CD4-positive, alpha-beta memory T cell (primary cell): ENCODE measurements at regions not wholly inside any gene's neighbourhood (a gene's known extent, or its start where the extent isn't known, plus 50 kb on each side); places are given as distances from the start of the nearest gene placed in this dataset.

Source experiments
- CTCF ChIA-PET: fragments of 350-600 bp; sonication (Branson Sonifier 250); formaldehyde crosslinking; loops from one replicate; lab custom pipeline; 2021; ENCODE audit warnings: inconsistent platforms; ENCODE audit not compliant: partially characterized antibody; lab: Charles Lee
- POLR2A ChIA-PET: fragments of 350-600 bp; sonication (Branson Sonifier 250); formaldehyde crosslinking; loops from one replicate; lab custom pipeline; 2021; ENCODE audit not compliant: partially characterized antibody; lab: Charles Lee
- DNase-seq, 5 donors: peaks; one replicate each; pipeline versions ENCODE4 v3.0.0 to v3.0.0-alpha.2; 2020 to 2022; ENCODE audit warnings: mixed read lengths in 1 of 5
- H3K27ac ChIP-seq: one replicate; pipeline ENCODE4 v1.7.0; 2013; ENCODE audit warnings: low read depth, low read length
- H3K27me3 ChIP-seq: 2 replicates; pipeline ENCODE4 v1.7.0; 2013; ENCODE audit warnings: mild to moderate bottlenecking, low read length, moderate library complexity; ENCODE audit not compliant: insufficient read depth
- H3K36me3 ChIP-seq: 2 replicates; pipeline ENCODE4 v1.7.0; 2013; ENCODE audit warnings: mild to moderate bottlenecking, low read length, moderate library complexity; ENCODE audit not compliant: insufficient read depth
- H3K4me1 ChIP-seq: 2 replicates; pipeline ENCODE4 v1.7.0; 2013; ENCODE audit warnings: mild to moderate bottlenecking, low read length, moderate library complexity; ENCODE audit not compliant: insufficient read depth
- H3K4me3 ChIP-seq, 2 donors: one replicate each; pipeline ENCODE4 v1.7.0; 2013; ENCODE audit warnings: low read length in 2 of 2, mild to moderate bottlenecking in 1 of 2
- H3K9me3 ChIP-seq, 2 donors: one replicate each; pipeline ENCODE4 v1.7.0; 2013; ENCODE audit warnings: low read length in 2 of 2, control low read depth in 1 of 2; ENCODE audit not compliant: control insufficient read depth in 1 of 2
- H3K27ac Mint-ChIP-seq, 7 donors: one replicate each; pipeline ENCODE4 v1.8.0; 2020 to 2021; ENCODE audit warnings: mixed read lengths in 7 of 7, mild to moderate bottlenecking in 6 of 7, inconsistent platforms in 3 of 7, moderate library complexity in 3 of 7
- H3K27me3 Mint-ChIP-seq, 2 donors: one replicate each; pipeline ENCODE4 v1.8.0; 2020 to 2021; ENCODE audit warnings: mixed read lengths in 2 of 2
- H3K36me3 Mint-ChIP-seq, 2 donors: one replicate each; pipeline ENCODE4 v1.8.0; 2020 to 2021; ENCODE audit warnings: mixed read lengths in 2 of 2, inconsistent platforms in 1 of 2, mild to moderate bottlenecking in 1 of 2
- H3K4me1 Mint-ChIP-seq, 4 donors: one replicate each; pipeline ENCODE4 v1.8.0; 2020 to 2021; ENCODE audit warnings: mixed read lengths in 4 of 4, mild to moderate bottlenecking in 1 of 4
- H3K4me3 Mint-ChIP-seq, 8 donors: one replicate each; pipeline ENCODE4 v1.8.0; 2020 to 2021; ENCODE audit warnings: mixed read lengths in 8 of 8, mild to moderate bottlenecking in 7 of 8, moderate library complexity in 6 of 8, inconsistent platforms in 3 of 8
- H3K9me3 Mint-ChIP-seq, 8 donors: one replicate each; pipeline ENCODE4 v1.8.0; 2020 to 2021; ENCODE audit warnings: mixed read lengths in 8 of 8, mild to moderate bottlenecking in 5 of 8, inconsistent platforms in 3 of 8, moderate library complexity in 1 of 8
- intact Hi-C: fragments of 100-400 bp; cut with micrococcal nuclease; formaldehyde crosslinking; loops from one replicate; pipeline ENCODE4 v1.15.1; 2023

GRCh38 chr5:3191585-3191984, 404.0 kb upstream of the IRX1 start:
- DNase-seq, result no peak
- POLR2A ChIA-PET, result no interaction called here
- intact Hi-C loops, result no loop called here
- H3K27ac ChIP-seq, result no peak overlapping the region
- H3K4me1 Mint-ChIP-seq, result no peaks in the 10 kb centered on the region
- H3K27me3 Mint-ChIP-seq, result no peaks in the 10 kb centered on the region
- CTCF ChIA-PET, result no interaction called here
- no peaks in the 10 kb centered on the region for H3K4me1 ChIP-seq
- H3K36me3 ChIP-seq, result no peaks in the 10 kb centered on the region
- H3K9me3 Mint-ChIP-seq, result peaks cover 0 to 5% (median 0%) of the 10 kb centered on the region in 8 donors
- H3K27me3 ChIP-seq, result no peaks in the 10 kb centered on the region
- no peaks in the 10 kb centered on the region for H3K36me3 Mint-ChIP-seq
- no peaks in the 10 kb centered on the region for H3K9me3 ChIP-seq
- no peak overlapping the region for H3K4me3 ChIP-seq
- no peak overlapping the region for H3K4me3 Mint-ChIP-seq
- no peak overlapping the region for H3K27ac Mint-ChIP-seq

GRCh38 chr5:3190930-3191329, 404.7 kb upstream of the IRX1 start:
- ChIA-PET CTCF (no interaction called here), POLR2A (no interaction called here)
- Histone ChIP-seq H3K36me3 (no peaks in the 10 kb centered on the region), H3K9me3 (no peaks in the 10 kb centered on the region), H3K27me3 (no peaks in the 10 kb centered on the region), H3K27ac (no peak overlapping the region), H3K4me3 (no peak overlapping the region), H3K4me1 (no peaks in the 10 kb centered on the region)
- intact Hi-C loops, result no loop called here
- no peak overlapping the region for H3K4me3 Mint-ChIP-seq
- no peak overlapping the region for H3K27ac Mint-ChIP-seq
- peaks cover 0 to 5% (median 0%) of the 10 kb centered on the region in 8 donors for H3K9me3 Mint-ChIP-seq
- H3K27me3 Mint-ChIP-seq, result no peaks in the 10 kb centered on the region
- H3K36me3 Mint-ChIP-seq, result no peaks in the 10 kb centered on the region
- DNase-seq, result no peak
- H3K4me1 Mint-ChIP-seq, result no peaks in the 10 kb centered on the region

- Mint-ChIP-seq H3K27me3 (no peaks in the 10 kb centered on the region), H3K4me1 (no peaks in the 10 kb centered on the region), H3K27ac (no peak overlapping the region), H3K9me3 (peaks cover 0 to 5% (median 0%) of the 10 kb centered on the region in 8 donors), H3K36me3 (no peaks in the 10 kb centered on the region), H3K4me3 (no peak overlapping the region)
- no peak for DNase-seq
- H3K27ac ChIP-seq, result no peak overlapping the region
- H3K4me3 ChIP-seq, result no peak overlapping the region
- no peaks in the 10 kb centered on the region for H3K9me3 ChIP-seq
- H3K36me3 ChIP-seq, result no peaks in the 10 kb centered on the region
- ChIA-PET POLR2A (no interaction called here), CTCF (no interaction called here)
- no peaks in the 10 kb centered on the region for H3K27me3 ChIP-seq
- intact Hi-C loops, result no loop called here
- no peaks in the 10 kb centered on the region for H3K4me1 ChIP-seq
Measured at GRCh38 chr5:3190433-3190832, 405.2 kb upstream of the IRX1 start.

- POLR2A ChIA-PET, result no interaction called here
- Mint-ChIP-seq H3K27me3 (no peaks in the 10 kb centered on the region), H3K4me3 (no peak overlapping the region), H3K9me3 (peaks cover 0 to 8% (median 0%) of the 10 kb centered on the region in 8 donors), H3K27ac (no peak overlapping the region), H3K4me1 (no peaks in the 10 kb centered on the region), H3K36me3 (no peaks in the 10 kb centered on the region)
- no peaks in the 10 kb centered on the region for H3K9me3 ChIP-seq
- CTCF ChIA-PET, result no interaction called here
- intact Hi-C loops, result no loop called here
- H3K27ac ChIP-seq, result no peak overlapping the region
- H3K27me3 ChIP-seq, result no peaks in the 10 kb centered on the region
- no peaks in the 10 kb centered on the region for H3K4me1 ChIP-seq
- no peak for DNase-seq
- H3K36me3 ChIP-seq, result no peaks in the 10 kb centered on the region
- H3K4me3 ChIP-seq, result no peak overlapping the region
Measured at GRCh38 chr5:3187771-3188425, 407.7 kb upstream of the IRX1 start.

- no peaks in the 10 kb centered on the region for H3K27me3 Mint-ChIP-seq
- no peaks in the 10 kb centered on the region for H3K27me3 ChIP-seq
- H3K9me3 Mint-ChIP-seq, result peaks cover 0 to 6% (median 0%) of the 10 kb centered on the region in 8 donors
- no peaks in the 10 kb centered on the region for H3K36me3 ChIP-seq
- no peaks in the 10 kb centered on the region for H3K9me3 ChIP-seq
- no peak for DNase-seq
- ChIA-PET POLR2A (no interaction called here), CTCF (no interaction called here)
- H3K4me3 ChIP-seq, result no peak overlapping the region
- H3K27ac ChIP-seq, result no peak overlapping the region
- no peaks in the 10 kb centered on the region for H3K4me1 Mint-ChIP-seq
- H3K27ac Mint-ChIP-seq, result no peak overlapping the region
- no peak overlapping the region for H3K4me3 Mint-ChIP-seq
- H3K36me3 Mint-ChIP-seq, result no peaks in the 10 kb centered on the region
- intact Hi-C loops, result no loop called here
- no peaks in the 10 kb centered on the region for H3K4me1 ChIP-seq
Measured at GRCh38 chr5:3186736-3187405, 408.8 kb upstream of the IRX1 start.

GRCh38 chr5:3186156-3186555, 409.5 kb upstream of the IRX1 start:
- no peak for DNase-seq
- intact Hi-C loops, result no loop called here
- Histone ChIP-seq H3K27me3 (no peaks in the 10 kb centered on the region), H3K4me1 (no peaks in the 10 kb centered on the region), H3K27ac (no peak overlapping the region), H3K36me3 (no peaks in the 10 kb centered on the region), H3K9me3 (no peaks in the 10 kb centered on the region), H3K4me3 (no peak overlapping the region)
- H3K27me3 Mint-ChIP-seq, result no peaks in the 10 kb centered on the region
- peaks cover 0 to 6% (median 0%) of the 10 kb centered on the region in 8 donors for H3K9me3 Mint-ChIP-seq
- ChIA-PET POLR2A (no interaction called here), CTCF (no interaction called here)
- no peak overlapping the region for H3K4me3 Mint-ChIP-seq
- no peaks in the 10 kb centered on the region for H3K36me3 Mint-ChIP-seq
- H3K4me1 Mint-ChIP-seq, result no peaks in the 10 kb centered on the region
- H3K27ac Mint-ChIP-seq, result no peak overlapping the region

- POLR2A ChIA-PET, result no interaction called here
Measured at GRCh38 chr5:3185488-3185887, 410.1 kb upstream of the IRX1 start.

More at GRCh38 chr5:3185488-3185887, 410.1 kb upstream of the IRX1 start:
- H3K27me3 Mint-ChIP-seq, result no peaks in the 10 kb centered on the region
- no peaks in the 10 kb centered on the region for H3K36me3 Mint-ChIP-seq
- H3K9me3 Mint-ChIP-seq, result peaks cover 0 to 5% (median 0%) of the 10 kb centered on the region in 8 donors
- Histone ChIP-seq H3K9me3 (no peaks in the 10 kb centered on the region), H3K4me1 (no peaks in the 10 kb centered on the region), H3K27ac (no peak overlapping the region), H3K27me3 (no peaks in the 10 kb centered on the region), H3K4me3 (no peak overlapping the region), H3K36me3 (no peaks in the 10 kb centered on the region)
- intact Hi-C loops, result no loop called here
- no peaks in the 10 kb centered on the region for H3K4me1 Mint-ChIP-seq
- DNase-seq, result no peak
- no peak overlapping the region for H3K27ac Mint-ChIP-seq
- CTCF ChIA-PET, result no interaction called here
- H3K4me3 Mint-ChIP-seq, result no peak overlapping the region
